ENCODE measurements at regions not wholly inside any gene's neighbourhood (a gene's known extent, or its start where the extent isn't known, plus 50 kb on each side); places are given as distances from the start of the nearest gene placed in this dataset.

DNA sequence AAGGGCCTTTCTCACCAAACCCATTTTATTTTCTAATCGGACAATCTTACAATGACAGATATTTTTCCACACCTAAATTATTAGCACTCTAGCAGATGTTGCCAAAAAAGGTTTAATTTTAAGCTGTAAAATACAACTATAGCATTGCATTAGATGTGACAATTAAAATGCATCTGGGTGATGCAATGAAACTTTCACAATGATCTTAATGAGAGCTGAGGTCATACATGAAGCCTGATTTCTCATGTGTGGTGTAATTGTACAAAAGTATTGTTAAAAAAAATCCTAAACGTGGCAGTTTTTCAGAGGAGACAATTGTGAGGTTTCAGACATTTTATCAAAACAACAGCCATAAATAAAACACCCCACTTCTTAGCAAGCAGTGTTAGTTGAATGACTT is 606.0 kb downstream of the HDGFL1 start:
- peaks cover 8% of the 10 kb centered on the region for H3K9me3 Mint-ChIP-seq (ENCODE audit: unreplicated experiment)
- H3K36me3 Mint-ChIP-seq (ENCODE audit: unreplicated experiment) = peaks cover 4% of the 10 kb centered on the region
- no peak overlapping the region for H3K4me3 Mint-ChIP-seq (ENCODE audit: unreplicated experiment)
- H3K27ac Mint-ChIP-seq (ENCODE audit: unreplicated experiment) = peak overlapping the region; percentile 89
- DNase-seq (ENCODE audit: extremely low spot score, unreplicated experiment) = no peak
- peaks cover 33% of the 10 kb centered on the region for H3K4me1 Mint-ChIP-seq (ENCODE audit: unreplicated experiment)
- H3K27me3 Mint-ChIP-seq (ENCODE audit: unreplicated experiment) = no peaks in the 10 kb centered on the region
- TF ChIP-seq, protein P1, sequence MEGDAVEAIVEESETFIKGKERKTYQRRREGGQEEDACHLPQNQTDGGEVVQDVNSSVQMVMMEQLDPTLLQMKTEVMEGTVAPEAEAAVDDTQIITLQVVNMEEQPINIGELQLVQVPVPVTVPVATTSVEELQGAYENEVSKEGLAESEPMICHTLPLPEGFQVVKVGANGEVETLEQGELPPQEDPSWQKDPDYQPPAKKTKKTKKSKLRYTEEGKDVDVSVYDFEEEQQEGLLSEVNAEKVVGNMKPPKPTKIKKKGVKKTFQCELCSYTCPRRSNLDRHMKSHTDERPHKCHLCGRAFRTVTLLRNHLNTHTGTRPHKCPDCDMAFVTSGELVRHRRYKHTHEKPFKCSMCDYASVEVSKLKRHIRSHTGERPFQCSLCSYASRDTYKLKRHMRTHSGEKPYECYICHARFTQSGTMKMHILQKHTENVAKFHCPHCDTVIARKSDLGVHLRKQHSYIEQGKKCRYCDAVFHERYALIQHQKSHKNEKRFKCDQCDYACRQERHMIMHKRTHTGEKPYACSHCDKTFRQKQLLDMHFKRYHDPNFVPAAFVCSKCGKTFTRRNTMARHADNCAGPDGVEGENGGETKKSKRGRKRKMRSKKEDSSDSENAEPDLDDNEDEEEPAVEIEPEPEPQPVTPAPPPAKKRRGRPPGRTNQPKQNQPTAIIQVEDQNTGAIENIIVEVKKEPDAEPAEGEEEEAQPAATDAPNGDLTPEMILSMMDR (IDR thresholded peaks at IDR 0.05) = no peak

DNA sequence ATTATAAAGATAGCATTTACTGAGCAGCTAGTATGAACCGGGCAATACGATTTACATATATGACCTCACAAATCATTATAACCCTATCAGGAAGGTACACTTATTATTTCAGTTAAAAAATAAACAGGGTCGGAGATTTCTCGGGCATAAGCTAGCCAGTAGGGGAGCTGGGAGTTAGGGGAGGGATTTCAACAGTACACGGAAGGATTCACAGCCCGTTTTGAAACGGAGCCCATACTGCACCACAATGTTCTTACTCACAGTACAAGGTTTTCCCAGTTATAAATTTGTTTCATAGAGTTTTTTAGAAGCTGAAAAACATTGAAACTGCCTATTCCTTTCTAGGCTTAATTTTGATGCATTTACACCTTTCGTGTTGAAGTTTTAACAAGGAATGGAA is 607.1 kb downstream of the HDGFL1 start:
- no peak for DNase-seq (ENCODE audit: extremely low spot score, unreplicated experiment)
- Mint-ChIP-seq H3K4me3 (ENCODE audit: unreplicated experiment) (no peak overlapping the region), H3K9me3 (ENCODE audit: unreplicated experiment) (peaks cover 3% of the 10 kb centered on the region), H3K36me3 (ENCODE audit: unreplicated experiment) (no peaks in the 10 kb centered on the region), H3K4me1 (ENCODE audit: unreplicated experiment) (peaks cover 40% of the 10 kb centered on the region), H3K27ac (ENCODE audit: unreplicated experiment) (no peak overlapping the region), H3K27me3 (ENCODE audit: unreplicated experiment) (no peaks in the 10 kb centered on the region)
- TF ChIP-seq, protein P1 (IDR thresholded peaks at IDR 0.05) = no peak

DNA sequence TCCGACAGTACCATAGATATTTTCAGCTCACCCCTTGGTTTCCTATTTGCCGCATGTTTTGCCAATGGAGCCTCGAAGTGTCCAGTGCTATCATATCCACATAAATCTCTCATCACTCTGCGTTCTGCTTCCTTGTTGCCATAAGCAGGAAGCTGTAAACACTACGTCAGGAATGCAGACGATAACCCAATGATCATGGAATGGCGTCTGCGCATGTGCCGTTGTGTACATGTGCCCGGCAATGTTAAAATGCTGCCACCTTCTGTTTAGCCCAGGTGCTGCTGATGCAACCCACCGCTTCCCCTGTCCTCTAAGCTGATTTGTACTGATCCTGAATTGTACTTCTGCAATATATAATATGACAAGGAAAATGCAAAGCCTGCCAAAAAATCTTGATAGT is 607.5 kb downstream of the HDGFL1 start:
- Mint-ChIP-seq H3K4me3 (ENCODE audit: unreplicated experiment) (no peak overlapping the region), H3K4me1 (ENCODE audit: unreplicated experiment) (peaks cover 43% of the 10 kb centered on the region)

GRCh38 chr6:23177806-23178205 is 608.4 kb downstream of the HDGFL1 start:
- TF ChIP-seq, protein P1 (IDR thresholded peaks at IDR 0.05) = no peak
- Mint-ChIP-seq H3K27ac (ENCODE audit: unreplicated experiment) (no peak overlapping the region), H3K4me1 (ENCODE audit: unreplicated experiment) (peaks cover 43% of the 10 kb centered on the region), H3K27me3 (ENCODE audit: unreplicated experiment) (no peaks in the 10 kb centered on the region), H3K36me3 (ENCODE audit: unreplicated experiment) (no peaks in the 10 kb centered on the region), H3K9me3 (ENCODE audit: unreplicated experiment) (peaks cover 3% of the 10 kb centered on the region), H3K4me3 (ENCODE audit: unreplicated experiment) (no peak overlapping the region)
- no peak for DNase-seq (ENCODE audit: extremely low spot score, unreplicated experiment)

More for the DNA sequence above, 607.5 kb downstream of the HDGFL1 start:
- H3K9me3 Mint-ChIP-seq (ENCODE audit: unreplicated experiment) = peaks cover 3% of the 10 kb centered on the region
- H3K27ac Mint-ChIP-seq (ENCODE audit: unreplicated experiment) = no peak overlapping the region
- H3K36me3 Mint-ChIP-seq (ENCODE audit: unreplicated experiment) = no peaks in the 10 kb centered on the region
- DNase-seq (ENCODE audit: extremely low spot score, unreplicated experiment) = no peak
- no peaks in the 10 kb centered on the region for H3K27me3 Mint-ChIP-seq (ENCODE audit: unreplicated experiment)
- TF ChIP-seq, protein P1 (IDR thresholded peaks at IDR 0.05) = peak; percentile 18

DNA sequence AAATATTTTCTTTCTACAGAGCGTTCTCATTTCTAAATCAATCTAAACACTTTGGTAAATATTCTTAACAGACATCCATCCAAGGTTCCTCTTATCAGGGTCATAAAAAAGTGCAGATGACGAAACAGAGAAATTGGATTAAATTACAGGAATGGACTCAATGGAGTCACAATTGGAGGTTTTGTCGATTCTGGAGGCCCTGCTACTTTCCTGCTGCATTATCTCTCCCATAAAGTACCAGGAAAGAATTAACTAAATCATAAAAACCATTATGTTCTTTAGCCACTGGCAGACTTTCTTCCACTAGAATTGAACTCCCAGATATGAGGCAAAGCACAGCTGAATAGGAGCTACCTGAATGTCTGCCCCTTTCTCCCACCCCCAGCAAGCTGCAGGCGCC is 610.6 kb downstream of the HDGFL1 start:
- TF ChIP-seq, protein P1 (IDR thresholded peaks at IDR 0.05) = no peak
- H3K9me3 Mint-ChIP-seq (ENCODE audit: unreplicated experiment) = no peaks in the 10 kb centered on the region

More for the DNA sequence above, 610.6 kb downstream of the HDGFL1 start:
- Mint-ChIP-seq H3K4me3 (ENCODE audit: unreplicated experiment) (no peak overlapping the region), H3K27me3 (ENCODE audit: unreplicated experiment) (no peaks in the 10 kb centered on the region), H3K4me1 (ENCODE audit: unreplicated experiment) (peaks cover 24% of the 10 kb centered on the region), H3K27ac (ENCODE audit: unreplicated experiment) (no peak overlapping the region), H3K36me3 (ENCODE audit: unreplicated experiment) (no peaks in the 10 kb centered on the region)
- DNase-seq (ENCODE audit: extremely low spot score, unreplicated experiment) = no peak

All from osteocyte (in vitro differentiated cells).